T-helper 1 cell (primary cell): ENCODE measurements at regions not wholly inside any gene's neighbourhood (a gene's known extent, or its start where the extent isn't known, plus 50 kb on each side); places are given as distances from the start of the nearest gene placed in this dataset.
"Not testable (repeated sequence)": the region's sequence is repeated elsewhere in the genome, so short reads cannot be mapped to it uniquely, and the experiment has no call there.

Experiments used
- DNase-seq, 5 donors: peaks; one replicate each; pipeline ENCODE4 v3.0.0-alpha.2; 2012 to 2020

DNA sequence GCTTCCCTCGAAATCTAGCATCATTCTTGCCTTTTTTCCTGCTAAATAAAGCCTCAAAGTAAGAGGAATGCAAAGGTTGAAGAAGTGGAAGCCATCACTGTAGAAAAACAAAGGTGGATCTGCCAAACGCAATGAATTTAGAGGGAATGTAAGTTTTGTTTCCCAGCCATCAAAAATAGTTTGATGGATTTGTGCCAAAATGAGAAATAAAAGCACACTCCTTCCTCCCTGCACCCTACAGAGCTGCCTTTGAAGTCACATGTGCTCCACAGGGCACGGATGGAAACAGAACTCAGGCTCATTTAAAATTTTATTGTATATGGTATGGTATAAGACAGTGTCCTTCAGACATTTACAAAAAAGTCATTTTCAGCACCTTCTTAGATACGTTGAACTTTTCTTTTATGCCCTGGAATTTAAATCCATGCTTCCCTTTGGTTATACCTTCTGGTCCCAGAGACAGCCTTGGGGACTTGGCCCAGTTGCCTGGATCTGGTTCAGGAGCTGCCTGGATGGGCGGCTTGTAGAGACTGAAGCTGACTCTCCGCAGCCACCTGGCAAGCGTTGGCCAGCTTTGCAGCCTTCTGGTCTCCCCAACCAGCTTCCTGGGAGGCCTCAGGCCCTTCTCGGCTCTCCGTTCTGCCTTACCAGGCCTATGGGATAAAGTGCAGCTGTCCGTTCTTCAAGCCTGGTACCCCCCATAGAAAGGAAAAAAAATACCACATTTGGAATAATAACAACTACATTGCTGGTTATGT, 228.5 kb upstream of the NEBL start:
- DNase-seq = no peak

DNA sequence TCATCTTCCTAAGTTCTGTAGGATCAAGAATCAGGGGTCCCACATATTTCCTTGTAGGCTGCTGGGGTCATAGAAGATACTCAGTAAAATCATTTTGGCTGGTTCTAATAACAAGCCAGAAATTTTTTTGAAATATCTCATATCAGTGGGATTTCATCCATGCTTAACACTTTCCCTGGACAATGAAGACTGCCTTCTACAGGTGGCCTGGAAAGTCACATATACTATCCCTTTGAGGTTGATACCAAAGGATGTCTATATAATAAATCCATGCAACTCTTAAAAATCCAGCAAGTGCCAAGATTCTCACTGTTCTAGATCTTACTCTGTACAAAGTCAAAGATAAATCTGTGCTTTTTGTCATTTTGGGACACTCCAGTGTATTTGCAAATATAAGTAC, 225.8 kb upstream of the NEBL start:
- no peak for DNase-seq

DNA sequence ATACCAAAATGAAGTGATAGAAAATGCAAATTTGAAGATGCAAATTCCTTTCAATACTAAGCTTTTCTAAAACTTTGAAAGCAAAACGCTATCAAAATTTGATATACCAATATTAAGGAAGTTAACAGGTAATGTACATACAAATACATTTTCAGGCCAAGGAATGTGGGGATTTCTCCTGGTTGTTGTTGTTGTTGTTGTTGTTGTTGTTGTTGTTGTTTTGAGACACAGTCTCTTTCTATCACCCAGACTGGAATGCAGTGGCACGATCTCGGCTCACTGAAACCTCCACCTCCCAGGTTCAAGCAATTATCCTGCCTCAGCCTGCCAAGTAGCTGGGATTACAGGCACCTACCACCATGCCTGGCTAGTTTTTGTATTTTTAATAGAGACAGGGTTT, 224.7 kb upstream of the NEBL start:
- not testable (repeated sequence) for DNase-seq

DNA sequence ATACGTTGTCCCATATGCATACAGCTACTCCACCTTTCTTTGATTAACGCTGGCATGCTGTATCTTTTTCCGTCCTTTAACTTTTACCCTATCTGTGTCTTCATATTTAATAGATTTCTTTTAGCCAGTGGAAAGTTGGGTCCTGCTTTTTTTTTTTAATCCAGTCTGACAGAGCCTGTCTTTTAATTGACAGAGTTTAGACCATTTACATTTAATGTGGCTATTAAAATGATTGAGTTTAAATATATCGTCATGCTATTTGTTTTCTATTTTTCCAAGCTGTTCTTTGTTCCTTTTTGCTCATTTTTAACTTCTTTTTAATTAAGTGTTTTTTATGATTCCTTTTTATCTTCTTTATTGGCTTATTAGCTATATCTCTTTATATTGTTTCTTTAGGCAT, 217.6 kb upstream of the NEBL start:
- DNase-seq = no peak

DNA sequence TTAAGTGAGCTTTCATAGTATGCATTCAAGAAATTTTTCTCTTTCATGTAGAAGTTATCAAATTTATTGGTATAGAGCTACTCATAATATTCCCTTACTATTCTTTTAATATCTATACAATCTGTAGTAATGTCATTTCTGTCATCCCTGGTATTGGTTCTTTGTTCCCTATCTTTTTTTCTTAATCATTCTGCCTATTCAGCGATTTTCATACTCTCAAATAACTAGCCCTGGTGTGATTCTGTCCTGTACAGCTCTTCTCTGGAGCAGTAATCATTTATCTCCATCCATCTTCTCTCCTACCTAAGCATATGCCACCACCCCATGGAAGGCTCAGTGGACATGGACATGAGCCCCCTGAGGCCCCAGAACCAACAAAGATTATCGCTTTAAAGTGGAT, 213.2 kb upstream of the NEBL start:
- no peak for DNase-seq

DNA sequence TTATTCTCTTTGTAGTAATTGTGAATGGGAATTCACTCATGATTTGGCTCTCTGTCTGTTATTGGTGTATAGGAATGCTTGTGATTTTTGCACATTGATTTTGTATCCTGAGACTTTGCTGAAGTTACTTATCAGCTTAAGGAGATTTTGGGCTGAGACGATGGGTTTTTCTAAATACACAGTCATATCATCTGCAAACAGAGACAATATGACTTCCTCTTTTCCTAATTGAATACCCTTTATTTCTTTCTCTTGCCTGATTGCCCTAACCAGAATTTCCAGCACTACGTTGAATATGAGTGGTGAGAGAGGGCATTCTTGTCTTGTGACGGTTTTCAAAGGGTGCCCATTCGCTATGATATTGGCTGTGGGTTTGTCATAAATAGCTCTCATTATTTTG, 209.8 kb upstream of the NEBL start:
- not testable (repeated sequence) for DNase-seq

DNA sequence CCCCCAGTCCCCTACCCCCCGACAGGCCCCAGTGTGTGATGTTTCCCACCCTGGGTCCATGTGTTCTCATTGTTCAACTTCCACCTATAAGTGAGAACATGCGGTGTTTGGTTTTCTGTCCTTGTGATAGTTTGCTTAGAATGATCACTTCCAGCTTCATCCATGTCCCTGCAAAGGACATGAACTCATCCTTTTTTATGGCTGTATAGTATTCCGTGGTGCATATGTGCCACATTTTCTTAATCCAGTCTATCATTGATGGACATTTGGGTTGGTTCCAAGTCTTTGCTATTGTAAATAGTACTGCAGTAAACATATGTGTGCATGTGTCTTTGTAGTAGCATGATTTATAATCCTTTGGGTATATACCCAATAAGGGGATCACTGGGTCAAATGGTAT, 208.2 kb upstream of the NEBL start:
- not testable (repeated sequence) for DNase-seq

DNA sequence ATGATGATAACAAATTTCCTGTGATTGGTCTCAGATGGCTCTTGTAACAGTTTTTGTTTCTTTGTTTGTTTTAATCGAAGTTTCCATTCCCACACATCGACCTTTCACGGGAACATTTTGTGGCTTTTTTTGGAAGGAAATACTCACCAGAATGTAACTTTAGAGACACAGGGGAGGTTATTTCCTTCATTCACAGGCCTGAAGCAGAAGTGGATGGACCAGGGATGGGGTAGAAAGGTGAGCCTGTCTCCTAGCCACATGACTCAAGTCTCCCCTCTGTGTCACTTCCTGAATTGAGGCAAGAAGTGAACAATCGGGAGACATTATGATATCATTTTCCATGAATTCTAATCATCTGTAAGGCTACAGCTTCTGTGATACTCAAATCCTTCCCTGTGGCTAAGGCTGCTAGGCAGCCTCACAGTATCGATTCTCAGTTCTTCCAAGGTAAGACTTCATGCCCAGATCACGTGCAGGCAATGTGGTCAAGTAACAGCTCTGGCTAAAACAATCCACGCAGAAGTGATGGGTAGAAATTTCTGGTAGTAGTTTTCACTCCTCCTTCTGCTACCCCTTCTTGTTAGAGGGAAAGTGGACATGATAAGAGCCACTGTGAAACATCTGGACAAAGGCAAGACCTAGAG, 203.9 kb upstream of the NEBL start:
- DNase-seq = peak in 1 of 5 donors; percentile 3

DNA sequence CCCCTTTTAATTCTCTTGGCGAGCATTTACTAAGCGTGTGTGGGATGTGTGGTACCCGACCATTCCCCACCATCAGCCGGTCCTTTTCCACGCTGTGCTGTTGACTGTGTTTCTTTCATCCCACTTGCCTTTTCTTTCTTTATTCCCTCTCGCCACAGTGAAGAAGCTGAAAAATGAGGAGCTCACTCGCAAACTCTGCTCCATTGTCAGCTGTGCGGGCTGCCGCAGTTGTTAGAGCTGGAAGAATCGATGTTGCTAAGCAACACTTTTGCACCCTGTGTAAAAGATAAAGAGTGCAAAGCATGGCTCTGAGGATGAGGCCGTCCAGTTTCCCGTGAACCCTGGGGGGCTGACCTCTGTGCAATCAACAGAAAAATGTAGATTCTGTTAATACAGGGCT, 203.1 kb upstream of the NEBL start:
- no peak for DNase-seq

DNA sequence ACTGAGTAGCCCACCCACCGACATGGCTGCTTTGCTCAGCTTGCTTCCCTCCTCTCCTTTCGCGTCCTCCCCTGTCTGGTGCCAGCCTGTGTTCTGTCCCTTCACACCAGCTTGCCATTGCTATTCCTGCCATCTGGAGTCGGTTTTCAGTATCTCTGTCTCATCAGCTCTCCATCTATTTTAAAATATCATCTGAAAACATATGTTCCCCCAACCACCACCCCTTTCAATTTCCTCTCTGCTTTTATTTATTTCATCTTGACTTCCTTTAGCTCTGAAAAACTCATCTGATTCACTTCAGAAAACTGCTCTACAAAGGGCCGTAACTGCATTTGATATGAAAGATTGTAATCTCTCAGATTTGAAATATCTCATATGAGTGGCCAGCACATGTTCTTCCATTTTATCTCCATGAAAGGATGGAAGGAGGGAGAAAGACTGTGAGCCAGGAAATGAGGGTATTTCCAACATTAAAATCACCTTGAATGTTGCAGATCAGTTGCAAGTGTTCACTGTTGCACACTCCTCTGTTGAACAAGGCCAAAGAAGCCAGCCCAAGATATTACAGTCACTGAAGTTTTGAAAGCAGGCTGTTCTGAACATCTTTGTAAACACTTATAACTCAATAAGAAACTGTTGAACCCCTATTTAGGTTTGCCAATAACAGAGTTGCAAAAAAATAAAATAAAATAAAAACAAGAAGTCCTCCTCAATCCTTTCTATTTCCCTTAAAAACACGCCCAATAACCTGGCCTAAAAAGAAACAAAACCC, 202.4 kb upstream of the NEBL start:
- DNase-seq = no peak

DNA sequence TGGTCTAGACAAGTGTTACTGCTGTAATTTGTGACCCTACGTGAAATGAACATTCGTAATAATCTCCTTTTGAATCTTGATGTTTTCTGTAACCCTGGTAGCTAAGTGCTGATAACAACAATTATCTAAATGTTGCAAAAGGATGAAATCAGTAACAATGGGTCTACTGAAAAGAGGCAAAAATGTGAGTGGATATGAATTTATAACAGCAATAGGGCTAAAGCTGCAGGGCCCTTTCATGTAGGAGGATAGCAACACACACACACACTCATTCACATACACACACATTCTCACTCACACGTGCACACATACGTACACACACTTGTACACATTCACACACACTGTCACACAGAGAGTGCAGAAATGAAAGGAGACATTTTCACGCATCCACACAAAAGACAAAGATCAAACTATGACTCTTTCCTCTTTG, 200.8 kb upstream of the NEBL start:
- no peak for DNase-seq

DNA sequence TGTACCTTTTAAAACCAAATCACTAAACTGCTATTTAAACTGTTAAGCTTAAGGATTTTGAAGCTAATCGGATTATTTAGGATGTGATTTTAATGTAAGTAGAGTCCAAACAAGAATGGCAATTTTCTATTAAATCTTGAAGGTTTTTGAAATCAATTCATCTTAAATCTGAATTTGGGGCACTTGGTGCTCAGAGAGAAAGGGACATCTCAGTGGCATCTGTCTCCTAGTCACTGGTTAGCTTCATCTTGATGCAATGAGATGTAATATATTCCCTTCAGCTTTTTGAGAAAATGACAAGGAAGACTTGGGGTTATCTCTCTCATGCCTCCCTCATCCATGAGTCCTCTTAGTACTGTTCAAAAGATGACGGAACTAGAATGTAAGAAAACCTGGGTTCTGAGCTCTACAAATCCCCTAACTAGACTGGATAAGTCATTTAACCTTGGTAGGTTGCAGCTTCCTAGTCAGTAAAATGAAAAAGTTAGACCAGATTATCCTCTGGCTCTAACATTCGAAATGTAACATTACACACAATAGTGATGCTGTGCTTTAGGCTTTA, 198.5 kb upstream of the NEBL start:
- DNase-seq = no peak

DNA sequence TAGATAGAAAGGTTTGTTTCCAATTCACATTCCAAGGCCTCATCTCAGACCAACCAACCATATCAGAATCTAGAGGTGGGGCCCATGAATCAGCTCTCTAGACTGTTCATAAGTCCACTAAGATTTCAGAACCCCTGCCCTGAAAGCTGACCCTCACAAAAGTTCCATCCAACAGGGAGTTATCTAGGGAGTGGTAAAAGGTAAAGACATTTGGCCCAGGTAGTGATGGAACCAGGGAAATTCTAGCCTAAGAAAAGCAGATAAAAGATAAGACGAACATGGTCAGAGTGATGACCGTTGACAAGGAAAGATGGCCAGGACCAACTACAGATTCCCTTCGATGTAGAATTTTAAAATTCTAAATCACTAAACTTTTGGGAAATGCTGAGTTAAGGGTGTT, 198.0 kb upstream of the NEBL start:
- DNase-seq = no peak

DNA sequence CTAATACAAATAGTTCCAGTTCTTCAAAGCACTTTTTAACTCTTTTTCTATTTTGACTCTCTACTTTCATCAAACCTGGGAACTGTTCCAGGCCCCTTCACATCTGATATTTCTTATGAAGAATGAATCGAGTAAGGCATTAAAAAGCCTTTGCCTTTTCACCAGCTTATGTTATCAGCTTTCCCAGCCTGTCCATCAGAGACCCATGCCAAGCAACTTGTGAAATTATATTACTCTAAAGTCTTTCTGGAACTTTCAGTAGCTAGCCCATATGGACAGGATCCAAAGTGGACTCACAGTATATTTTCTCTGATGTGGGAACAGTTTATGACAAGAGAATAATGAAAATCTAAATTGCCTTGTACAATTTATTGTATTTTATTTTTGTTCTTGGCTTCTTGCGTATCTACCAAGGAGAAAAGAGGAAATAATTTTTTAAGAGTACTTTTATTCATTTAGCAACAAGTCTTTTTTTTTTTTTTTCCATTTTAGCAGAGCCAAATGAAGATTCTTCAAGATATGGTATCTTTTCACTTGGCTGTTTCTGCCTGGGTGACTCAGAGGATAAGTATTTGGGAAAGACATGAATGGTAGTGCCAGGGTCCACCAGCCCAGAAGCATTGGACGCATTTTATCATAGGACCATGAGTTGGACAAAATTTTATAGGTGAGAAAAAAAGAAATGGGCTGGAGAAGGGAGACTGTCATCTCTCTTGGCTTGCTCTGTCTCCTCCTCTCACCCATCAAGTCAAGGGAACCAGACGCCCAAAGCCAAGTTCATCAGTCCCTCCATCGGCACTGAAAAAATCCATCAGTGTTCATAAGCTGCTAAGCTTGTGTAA, 195.8 kb upstream of the NEBL start:
- DNase-seq = no peak

DNA sequence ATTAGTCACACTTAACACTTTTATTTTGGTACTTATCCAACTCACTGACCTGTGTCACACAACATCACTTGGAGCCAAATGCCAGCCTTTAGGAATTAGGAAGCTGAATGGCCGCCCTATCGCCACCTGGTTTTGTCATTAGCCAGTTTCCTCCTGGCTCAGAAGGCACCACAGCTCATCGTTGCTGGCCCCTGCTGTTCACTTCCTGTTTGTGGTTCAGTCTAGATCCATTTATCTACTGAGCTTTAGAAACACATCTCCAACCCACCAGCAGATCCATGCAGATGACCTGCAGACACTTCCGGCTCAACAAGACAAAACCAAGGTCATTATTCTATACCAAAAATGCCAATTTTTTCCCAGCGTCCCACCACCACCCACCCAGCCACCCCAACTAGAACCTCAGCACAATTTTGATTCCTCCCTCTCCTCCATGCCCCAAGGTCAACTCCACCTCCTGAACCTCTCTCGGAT, 193.5 kb upstream of the NEBL start:
- no peak for DNase-seq

DNA sequence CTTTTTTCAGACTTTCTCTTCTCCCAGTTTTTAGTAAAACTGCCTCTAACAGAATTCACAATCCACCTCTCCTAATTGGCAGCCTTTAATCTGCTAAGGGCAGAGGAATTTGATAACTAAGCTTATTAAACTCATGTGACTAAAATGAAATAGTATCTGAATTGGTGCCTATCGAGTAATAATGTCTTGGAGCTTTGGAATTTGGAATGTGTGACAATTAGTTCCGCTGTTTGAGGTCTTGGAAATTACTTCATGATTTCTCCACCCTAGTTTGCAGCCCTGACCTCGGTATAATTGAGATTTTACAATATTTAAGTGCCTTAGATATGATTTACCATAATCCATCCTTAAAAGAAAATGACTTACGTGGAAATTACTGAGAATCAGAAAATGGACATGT, 190.4 kb upstream of the NEBL start:
- no peak for DNase-seq

DNA sequence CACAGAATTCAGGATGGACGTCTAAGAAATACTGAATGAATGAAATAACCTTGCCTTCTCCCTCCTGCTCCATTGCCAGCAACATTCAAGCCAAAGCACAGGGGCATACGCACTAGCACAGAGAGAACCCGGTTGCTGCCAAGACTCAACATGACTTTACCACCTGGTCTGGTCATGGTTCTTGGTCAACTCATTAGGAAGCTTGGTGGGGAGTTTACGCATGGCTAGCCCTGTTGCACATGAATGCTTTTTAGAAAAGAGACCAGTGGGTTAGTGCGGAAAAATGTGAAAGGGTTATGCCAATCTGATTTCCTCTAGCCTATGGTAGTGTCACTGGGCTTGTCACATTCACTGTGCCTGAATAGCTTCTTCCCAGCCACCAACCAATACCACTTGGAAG, 187.6 kb upstream of the NEBL start:
- no peak for DNase-seq

DNA sequence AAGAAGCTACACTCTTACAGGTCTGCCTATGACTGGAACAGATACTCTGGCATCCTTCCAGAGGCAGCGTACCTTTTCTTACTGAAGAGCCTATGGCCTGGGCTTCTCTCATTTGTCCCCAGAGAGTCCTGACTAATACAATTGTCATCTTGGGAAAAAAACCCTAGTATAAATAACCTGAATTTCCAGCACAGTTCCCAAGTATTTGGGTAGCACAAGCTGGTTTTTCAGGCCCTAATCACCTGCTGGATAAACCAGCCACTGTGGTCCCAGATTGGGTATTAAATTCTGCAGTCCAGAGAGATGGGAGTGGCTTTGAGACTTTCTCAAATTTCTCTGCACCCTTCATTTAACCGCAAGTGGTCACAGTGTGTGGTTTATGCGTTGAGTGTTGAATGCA, 186.8 kb upstream of the NEBL start:
- no peak for DNase-seq

DNA sequence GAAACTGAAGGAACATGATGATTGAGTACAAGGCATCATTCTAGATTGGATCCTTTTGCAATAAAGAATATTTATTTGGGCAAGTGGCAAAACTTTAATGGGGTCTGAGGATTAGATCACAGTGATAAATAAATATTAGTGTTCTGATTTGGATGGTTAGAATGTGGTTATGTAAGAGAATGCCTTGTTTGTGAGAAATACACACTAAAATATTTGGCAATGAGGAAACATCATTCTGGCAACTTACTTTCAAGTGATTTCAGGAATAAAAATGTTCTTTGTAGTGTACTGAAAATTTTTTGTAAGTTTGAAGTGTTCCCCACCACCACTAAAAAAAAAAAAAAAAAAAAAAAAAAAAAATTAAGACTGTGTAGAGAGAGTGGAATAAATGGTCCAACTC, 185.1 kb upstream of the NEBL start:
- no peak for DNase-seq

DNA sequence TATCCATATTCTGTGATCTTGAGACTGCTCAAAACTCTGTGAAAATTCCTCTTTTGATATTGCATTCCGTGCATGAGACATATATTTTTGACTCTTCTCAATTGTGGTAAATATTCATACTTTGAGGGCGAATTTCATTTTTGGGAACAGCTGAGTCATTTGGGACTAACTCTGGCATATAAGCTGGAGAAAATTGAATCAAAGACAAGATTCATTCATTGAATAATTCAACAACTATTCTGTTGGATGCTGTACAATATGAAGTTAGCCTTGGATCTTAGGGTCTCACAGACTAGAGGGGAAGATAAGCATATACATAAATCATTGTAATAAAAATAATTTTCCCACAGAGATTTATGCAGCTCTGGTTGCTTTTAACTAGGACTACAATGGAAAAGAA, 183.2 kb upstream of the NEBL start:
- DNase-seq = no peak

DNA sequence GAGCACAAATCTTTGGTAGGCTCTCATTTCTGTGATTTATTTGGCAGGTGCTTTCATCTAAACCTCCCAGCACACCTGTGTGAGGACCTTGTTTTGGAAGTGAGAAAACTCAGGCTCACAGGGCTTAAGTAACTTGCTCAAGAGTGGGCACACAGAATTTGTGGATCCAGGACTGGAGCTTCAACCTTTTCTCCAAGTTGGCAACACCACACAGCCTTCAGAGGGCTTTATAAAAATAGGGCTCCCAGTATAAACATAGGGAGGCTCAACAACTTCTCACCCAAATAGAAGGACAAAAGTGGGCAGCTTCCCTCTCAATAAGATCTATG, 182.2 kb upstream of the NEBL start:
- no peak for DNase-seq
